H1 (cell line): ENCODE measurements at regions not wholly inside any gene's neighbourhood (a gene's known extent, or its start where the extent isn't known, plus 50 kb on each side); places are given as distances from the start of the nearest gene placed in this dataset.

Experiments used
- CTCF ChIA-PET: fragments of 300-600 bp; sonication (Branson Sonifier 250); formaldehyde crosslinking; loops from one replicate; lab custom pipeline; 2021; ENCODE audit not compliant: partially characterized antibody; lab: Charles Lee
- POLR2A ChIA-PET: fragments of 300-600 bp; sonication (Branson Sonifier 250); formaldehyde crosslinking; loops from one replicate; lab custom pipeline; 2021; ENCODE audit warnings: inconsistent platforms; ENCODE audit not compliant: partially characterized antibody; lab: Charles Lee
- DNase-seq, 2 experiments: peaks; one replicate each; pipeline versions ENCODE4 v3.0.0 to v3.0.0-alpha.2; 2010 to 2022; ENCODE audit warnings: low spot score in 2 of 2, low read depth in 1 of 2, mixed read lengths in 1 of 2
- FAIRE-seq: peaks from 2 replicates; lab custom pipeline; 2011; peaks lifted over from hg19 to GRCh38; lab: Jason Lieb, UNC
- H2AFZ ChIP-seq: 2 replicates; pipeline ENCODE4 v1.8.1; 2012; ENCODE audit warnings: low read length, inconsistent platforms
- H2AK5ac ChIP-seq: 2 replicates; pipeline ENCODE4 v1.6.1; 2013; ENCODE audit warnings: low read depth, low read length
- H2BK120ac ChIP-seq: replicated peaks from 2 replicates; pipeline ENCODE3; 2013; ENCODE audit warnings: low read depth, low read length, inconsistent platforms
- H2BK12ac ChIP-seq: 2 replicates; pipeline ENCODE4 v1.6.1; 2013; ENCODE audit warnings: low read depth, low read length
- H2BK15ac ChIP-seq: 2 replicates; pipeline ENCODE4 v1.6.1; 2013; ENCODE audit warnings: low read length
- H2BK20ac ChIP-seq: 2 replicates; pipeline ENCODE4 v1.6.1; 2013; ENCODE audit warnings: low read length
- H2BK5ac ChIP-seq: 2 replicates; pipeline ENCODE4 v1.6.1; 2013; ENCODE audit warnings: low read depth, low read length
- H3K14ac ChIP-seq: 2 replicates; pipeline ENCODE4 v1.6.1; 2013; ENCODE audit warnings: inconsistent platforms; ENCODE audit not compliant: insufficient read length
- H3K18ac ChIP-seq: 2 replicates; pipeline ENCODE4 v1.6.1; 2013; ENCODE audit warnings: low read length; ENCODE audit errors: extremely low read depth
- H3K23ac ChIP-seq: 2 replicates; pipeline ENCODE4 v1.6.1; 2013; ENCODE audit warnings: inconsistent platforms; ENCODE audit not compliant: insufficient read length
- H3K23me2 ChIP-seq: 2 replicates; pipeline ENCODE4 v1.6.1; 2013; ENCODE audit warnings: low read depth, low read length
- H3K27ac ChIP-seq: 2 replicates; pipeline ENCODE4 v1.6.1; 2011; ENCODE audit warnings: low read depth, low read length, inconsistent platforms
- H3K27me3 ChIP-seq, 4 experiments: replicated peaks in 1 of 4; 1 replicate in 1 of 4; 2 replicates in 3 of 4; pipeline versions ENCODE4 v1.6.1 to v1.8.1; 2011 to 2013; ENCODE audit warnings: low read length in 3 of 4, mild to moderate bottlenecking in 3 of 4, inconsistent platforms in 2 of 4, mixed read lengths in 2 of 4, moderate library complexity in 1 of 4; ENCODE audit not compliant: control insufficient read depth in 3 of 4, insufficient read depth in 3 of 4; ENCODE audit errors: extremely low read depth in 1 of 4
- H3K36me3 ChIP-seq, 4 experiments: 2 replicates each; pipeline versions ENCODE4 v1.6.1 to v1.8.1; 2011 to 2013; ENCODE audit warnings: mild to moderate bottlenecking in 4 of 4, low read length in 3 of 4, moderate library complexity in 2 of 4, control low read depth in 1 of 4, inconsistent platforms in 1 of 4; ENCODE audit not compliant: insufficient read depth in 4 of 4, control insufficient read depth in 2 of 4
- H3K4ac ChIP-seq: replicated peaks from 2 replicates; pipeline ENCODE3; 2013; ENCODE audit warnings: low read length, low read depth, mixed read lengths, inconsistent platforms; ENCODE audit not compliant: insufficient read length
- H3K4me1 ChIP-seq, 4 experiments: replicated peaks in 1 of 4; 1 replicate in 1 of 4; 2 replicates in 3 of 4; pipeline versions ENCODE4 v1.6.1 to v1.8.1; 2011 to 2013; ENCODE audit warnings: low read length in 3 of 4, inconsistent platforms in 2 of 4, mixed read lengths in 1 of 4; ENCODE audit not compliant: insufficient read depth in 4 of 4, control insufficient read depth in 3 of 4
- H3K4me2 ChIP-seq, 2 experiments: 2 replicates each; pipeline versions ENCODE4 v1.6.1 to v1.8.1; 2011 to 2013; ENCODE audit warnings: low read depth in 2 of 2, low read length in 2 of 2, control low read depth in 1 of 2, inconsistent platforms in 1 of 2, mild to moderate bottlenecking in 1 of 2; ENCODE audit not compliant: insufficient read depth in 1 of 2
- H3K4me3 ChIP-seq, 4 experiments: fragments of 200-600, 300-600 bp in 1 of 4; sonication (generic), shearing (Covaris generic), sonication (Bioruptor Twin) in 1 of 4; 2 replicates each; pipeline versions ENCODE4 v1.5.1 to v1.8.1; 2011 to 2016; ENCODE audit warnings: low read length in 4 of 4, low read depth in 3 of 4, control low read depth in 2 of 4, inconsistent platforms in 2 of 4, mild to moderate bottlenecking in 2 of 4, mixed read lengths in 1 of 4, moderate library complexity in 1 of 4; ENCODE audit not compliant: insufficient read depth in 2 of 4; ENCODE audit errors: extremely low read depth in 1 of 4
- H3K56ac ChIP-seq: replicated peaks from 2 replicates; pipeline ENCODE3; 2013; ENCODE audit warnings: low read depth, mild to moderate bottlenecking, mixed read lengths, low read length, inconsistent platforms; ENCODE audit not compliant: insufficient read length
- H3K79me1 ChIP-seq: 2 replicates; pipeline ENCODE4 v1.6.1; 2013; ENCODE audit warnings: low read depth, low read length, control low read depth
- H3K79me2 ChIP-seq, 2 experiments: 2 replicates each; pipeline versions ENCODE4 v1.6.1 to v1.8.1; 2012 to 2013; ENCODE audit warnings: low read length in 2 of 2, mild to moderate bottlenecking in 2 of 2, inconsistent platforms in 1 of 2; ENCODE audit not compliant: insufficient read depth in 2 of 2, control insufficient read depth in 1 of 2
- H3K9ac ChIP-seq, 4 experiments: replicated peaks in 1 of 4; 1 replicate in 1 of 4; 2 replicates in 3 of 4; pipeline versions ENCODE4 v1.6.1 to v1.8.1; 2011 to 2013; ENCODE audit warnings: low read depth in 3 of 4, low read length in 3 of 4, control low read depth in 2 of 4, mild to moderate bottlenecking in 2 of 4, moderate library complexity in 2 of 4, inconsistent platforms in 1 of 4; ENCODE audit errors: extremely low read depth in 1 of 4
- H3K9me3 ChIP-seq, 2 experiments: 2 replicates each; pipeline versions ENCODE4 v1.6.1 to v1.8.1; 2012 to 2013; ENCODE audit warnings: mild to moderate bottlenecking in 2 of 2, moderate library complexity in 2 of 2, control low read depth in 1 of 2, inconsistent platforms in 1 of 2, low read depth in 1 of 2, low read length in 1 of 2, mixed read lengths in 1 of 2; ENCODE audit not compliant: insufficient read depth in 2 of 2
- H4K20me1 ChIP-seq, 2 experiments: replicated peaks in 1 of 2; 2 replicates each; pipeline versions ENCODE3 to v1.8.1; 2011 to 2013; ENCODE audit warnings: inconsistent platforms in 2 of 2, low read length in 2 of 2, mild to moderate bottlenecking in 1 of 2; ENCODE audit not compliant: insufficient read depth in 2 of 2, control insufficient read depth in 1 of 2
- H4K5ac ChIP-seq: 2 replicates; pipeline ENCODE4 v1.6.1; 2013; ENCODE audit warnings: low read length, low read depth, mixed read lengths, inconsistent platforms; ENCODE audit not compliant: insufficient read length
- H4K8ac ChIP-seq: 2 replicates; pipeline ENCODE4 v1.8.0; 2013; ENCODE audit warnings: mild to moderate bottlenecking, moderate library complexity, low read length, inconsistent platforms; ENCODE audit not compliant: insufficient read depth; ENCODE audit errors: extremely low read depth
- H4K91ac ChIP-seq: replicated peaks from 2 replicates; pipeline ENCODE3; 2013; ENCODE audit warnings: low read length, mixed read lengths, inconsistent platforms; ENCODE audit not compliant: insufficient read length
- BACH1 ChIP-seq: IDR thresholded peaks from 2 replicates; pipeline ENCODE4 v1.6.1; 2012; ENCODE audit warnings: low read length, improper control_type of control experiment
- CHD2 ChIP-seq: IDR thresholded peaks from 2 replicates; pipeline ENCODE4 v1.6.1; 2012; ENCODE audit warnings: low read length, improper control_type of control experiment
- CREB1 ChIP-seq: IDR thresholded peaks from 2 replicates; pipeline ENCODE4 v1.6.1; 2012; ENCODE audit warnings: inconsistent platforms
- FOSL1 ChIP-seq: IDR thresholded peaks from 2 replicates; pipeline ENCODE4 v1.6.1; 2011; ENCODE audit warnings: mild to moderate bottlenecking, low read depth, low read length, moderate library complexity; ENCODE audit not compliant: insufficient read depth
- KDM5A ChIP-seq: fragments of 200-600 bp; IDR thresholded peaks from 2 replicates; pipeline ENCODE4 v1.7.1; 2012; ENCODE audit warnings: mild to moderate bottlenecking, low read length, inconsistent platforms, mixed read lengths
- RAD21 ChIP-seq, 2 experiments: IDR thresholded peaks in 1 of 2; conservative IDR thresholded peaks in 1 of 2; 2 replicates each; pipeline ENCODE4 v1.6.1; 2011; ENCODE audit warnings: low read depth in 2 of 2, low read length in 2 of 2, improper control_type of control experiment in 1 of 2, inconsistent platforms in 1 of 2, mild to moderate bottlenecking in 1 of 2, moderate library complexity in 1 of 2
- SP2 ChIP-seq: IDR thresholded peaks from 2 replicates; pipeline ENCODE4 v1.6.1; 2012; ENCODE audit warnings: mild to moderate bottlenecking, low read length, inconsistent platforms
- TBP ChIP-seq: IDR thresholded peaks from 2 replicates; pipeline ENCODE4 v1.6.1; 2011; ENCODE audit warnings: low read depth, low read length, improper control_type of control experiment

- DNase-seq (no peak), FAIRE-seq (no peak)
- no peak overlapping the region for H3K14ac ChIP-seq
- POLR2A ChIA-PET = no interaction called here
- no peak overlapping the region for H2BK5ac ChIP-seq
- H2AK5ac ChIP-seq = no peak overlapping the region
- H3K79me2 ChIP-seq = no peaks in the 10 kb centered on the region
- H2BK20ac ChIP-seq = no peak overlapping the region
- no peaks in the 10 kb centered on the region for H3K23me2 ChIP-seq
- H3K9ac ChIP-seq = no peak overlapping the region
- H3K79me1 ChIP-seq = no peaks in the 10 kb centered on the region
- TF ChIP-seq KDM5A = no peak
- TF ChIP-seq SP2 = no peak
- no peak for TF ChIP-seq CREB1
- TF ChIP-seq FOSL1 = no peak
- TF ChIP-seq BACH1 = no peak
- TF ChIP-seq RAD21 (IDR thresholded peaks at IDR 0.05 in 1 of 2, conservative IDR thresholded peaks at IDR 0.05 in 1 of 2; ENCODE audit: low read depth in 2 of 2, low read length in 2 of 2) = no peak
- TF ChIP-seq CHD2 = no peak
- TF ChIP-seq TBP = no peak
- no peak overlapping the region for H3K56ac ChIP-seq
- no peak overlapping the region for H2BK12ac ChIP-seq
- H4K8ac ChIP-seq = no peak overlapping the region
- H3K27ac ChIP-seq = no peak overlapping the region
- CTCF ChIA-PET = interaction anchor here (1.0 to 1.1 kb wide), 2 partner anchors 78 to 79 kb away, joined by 3 to 4 read pairs; no protein-coding TSS in a partner anchor
- no peaks in the 10 kb centered on the region for H3K36me3 ChIP-seq
- peaks cover 0 to 2% (median 0%) of the 10 kb centered on the region in 4 experiments; a peak in 1 of 7 replicates for H3K4me1 ChIP-seq
- no peaks in the 10 kb centered on the region for H3K27me3 ChIP-seq
- H3K4ac ChIP-seq = no peak overlapping the region
- H4K91ac ChIP-seq = no peak overlapping the region
- no peaks in the 10 kb centered on the region for H3K9me3 ChIP-seq
- H4K5ac ChIP-seq = no peak overlapping the region
- H3K4me3 ChIP-seq = no peak overlapping the region
- H2BK15ac ChIP-seq = no peak overlapping the region
- no peak overlapping the region for H2BK120ac ChIP-seq
- H4K20me1 ChIP-seq = no peaks in the 10 kb centered on the region
- no peak overlapping the region for H3K18ac ChIP-seq
- H2AFZ ChIP-seq = no peak overlapping the region
- no peak overlapping the region for H3K23ac ChIP-seq
- no peak overlapping the region for H3K4me2 ChIP-seq
These were observed 127.5 kb downstream of the TES start for GRCh38 chr7:116337800-116338199.
